KG1 (cell line): ENCODE measurements at regions not wholly inside any gene's neighbourhood (a gene's known extent, or its start where the extent isn't known, plus 50 kb on each side); places are given as distances from the start of the nearest gene placed in this dataset.

Source experiments
- DNase-seq: peaks from one replicate; lab custom pipeline; 2025; lab: John Stamatoyannopoulos, UW

DNA sequence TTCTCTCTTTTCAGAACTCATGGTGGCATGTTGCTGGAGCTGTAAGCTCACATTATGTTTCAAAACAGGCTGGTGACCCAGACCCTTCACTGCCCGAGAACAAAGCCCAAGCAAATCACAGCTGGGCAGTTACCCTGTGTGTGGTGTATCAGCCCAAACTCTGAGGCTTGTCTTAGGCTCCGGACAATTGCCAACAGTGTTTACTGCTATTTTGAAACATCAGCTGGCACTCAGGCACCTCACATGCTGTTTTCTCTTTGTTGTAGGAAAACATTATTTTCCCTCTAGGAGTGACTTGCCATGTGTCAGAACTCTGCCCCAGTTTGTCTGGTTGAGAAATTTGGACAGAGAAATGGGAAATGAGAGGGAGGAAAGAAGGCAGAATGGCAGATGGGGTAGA lies 237.6 kb upstream of the APCDD1 start:
- DNase-seq = no peak

GRCh38 chr18:10217211-10217610 lies 237.2 kb upstream of the APCDD1 start:
- no peak for DNase-seq

DNA sequence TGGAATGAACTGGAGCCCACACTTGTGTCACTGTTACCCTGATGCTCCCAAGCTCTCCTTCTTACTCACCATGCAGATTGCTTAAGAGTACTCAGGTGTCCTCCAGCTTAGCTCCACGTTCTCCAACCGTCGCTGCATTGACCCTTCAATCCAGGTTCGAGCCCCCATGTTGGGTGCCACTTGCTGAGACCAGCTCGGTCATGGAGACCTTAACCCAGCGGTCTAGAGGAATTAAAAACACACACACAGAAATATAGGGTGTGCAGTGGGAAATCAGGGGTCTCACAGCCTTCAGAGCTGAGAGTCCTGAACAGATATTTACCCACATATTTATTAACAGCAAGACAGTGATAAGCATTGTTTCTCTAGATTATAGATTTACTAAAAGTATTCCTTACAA lies 229.1 kb upstream of the APCDD1 start:
- DNase-seq = no peak

DNA sequence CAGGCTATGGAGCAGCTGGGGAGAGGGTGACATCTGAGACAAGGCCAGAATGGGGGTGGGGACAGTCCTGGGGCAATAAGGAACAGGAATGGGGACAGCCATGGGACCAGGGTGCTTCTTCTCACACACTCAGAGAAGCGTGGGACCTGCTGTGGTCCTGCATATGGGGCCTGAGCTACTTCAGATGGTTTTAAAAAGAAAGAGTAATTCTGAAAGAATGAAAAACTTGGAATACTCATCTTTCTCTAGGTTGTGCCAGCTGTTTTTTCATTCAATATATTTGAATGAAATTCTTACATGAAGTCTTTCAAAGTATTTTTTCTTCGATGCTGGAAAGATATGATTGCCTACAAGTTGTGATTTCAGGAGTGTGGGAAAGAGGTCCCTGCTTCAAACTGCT lies 227.5 kb upstream of the APCDD1 start:
- DNase-seq = no peak

GRCh38 chr18:10228326-10228725 lies 226.1 kb upstream of the APCDD1 start:
- DNase-seq = no peak

- DNase-seq = no peak
Measured at GRCh38 chr18:10229458-10229857, 225.0 kb upstream of the APCDD1 start.

DNA sequence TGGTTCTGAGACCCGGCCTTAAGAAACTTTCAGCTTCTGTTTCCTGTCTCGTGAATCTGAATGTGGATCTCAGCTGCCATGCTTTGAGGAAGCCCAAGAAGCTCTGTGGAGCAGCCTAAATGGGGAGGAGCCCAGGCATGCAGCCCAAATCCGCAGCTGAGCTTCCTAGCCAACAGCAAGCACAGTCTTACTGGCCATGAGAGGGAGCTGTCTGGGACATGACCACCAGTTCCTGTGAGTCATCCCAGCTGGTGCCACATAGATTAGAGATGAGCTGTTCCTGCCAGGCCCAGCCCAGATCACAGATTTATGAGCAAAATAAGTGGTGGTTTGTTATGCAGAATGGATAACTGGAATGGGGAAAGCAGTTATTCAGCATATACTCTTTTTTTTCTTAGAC lies 224.4 kb upstream of the APCDD1 start:
- DNase-seq = no peak

- no peak for DNase-seq
Measured at GRCh38 chr18:10231220-10231619, 223.2 kb upstream of the APCDD1 start.

- DNase-seq = no peak
Measured at GRCh38 chr18:10232062-10232461, 222.4 kb upstream of the APCDD1 start.

GRCh38 chr18:10233082-10233875 lies 221.2 kb upstream of the APCDD1 start:
- no peak for DNase-seq

- DNase-seq = no peak
Measured at GRCh38 chr18:10234281-10234680, 220.2 kb upstream of the APCDD1 start.

- DNase-seq = no peak
Measured at GRCh38 chr18:10234912-10235660, 219.3 kb upstream of the APCDD1 start.

- DNase-seq = no peak
Measured at GRCh38 chr18:10235661-10235952, 218.8 kb upstream of the APCDD1 start.

DNA sequence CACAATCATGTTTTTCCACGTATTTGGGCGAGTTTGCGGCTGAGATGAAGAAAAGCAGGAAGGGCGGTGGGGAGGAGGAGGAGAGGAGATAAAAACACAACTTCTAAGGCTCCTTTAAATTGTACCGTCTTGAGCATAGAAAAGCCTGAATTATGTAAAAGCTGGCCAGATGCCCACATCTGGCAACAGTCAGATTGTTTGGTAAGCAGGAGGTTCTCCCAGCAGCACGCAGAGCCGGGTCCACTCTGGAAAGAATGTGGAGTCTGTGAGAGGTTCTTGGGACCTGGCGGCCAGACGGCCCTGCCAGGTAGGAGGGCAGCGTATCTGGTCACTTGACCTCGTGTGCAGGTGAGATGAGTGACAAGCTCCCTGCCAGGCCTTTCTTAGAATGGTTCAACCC lies 215.3 kb upstream of the APCDD1 start:
- no peak for DNase-seq

- no peak for DNase-seq
Measured at GRCh38 chr18:10239991-10240634, 214.3 kb upstream of the APCDD1 start.

- no peak for DNase-seq
Measured at GRCh38 chr18:10240973-10241372, 213.5 kb upstream of the APCDD1 start.

DNA sequence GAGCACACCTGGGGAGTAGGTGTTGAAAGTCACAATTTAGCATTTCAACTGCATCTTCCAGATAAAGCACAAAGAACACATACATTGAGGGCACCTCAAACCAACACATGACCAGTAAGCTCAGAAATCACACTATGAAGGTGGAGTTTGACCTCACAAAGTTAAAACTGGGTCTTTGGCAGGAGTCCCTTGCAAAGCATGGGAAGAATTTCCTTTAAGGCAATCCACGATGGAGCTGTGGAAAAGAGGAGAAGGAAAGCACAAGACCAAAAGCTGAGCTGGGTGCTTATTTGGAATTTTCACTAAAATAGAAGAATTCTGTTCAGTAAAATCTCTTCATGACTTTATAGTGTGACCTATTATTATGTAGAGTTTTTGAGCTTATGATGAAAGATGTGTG lies 212.9 kb upstream of the APCDD1 start:
- no peak for DNase-seq

GRCh38 chr18:10242936-10243680 lies 211.3 kb upstream of the APCDD1 start:
- no peak for DNase-seq

DNA sequence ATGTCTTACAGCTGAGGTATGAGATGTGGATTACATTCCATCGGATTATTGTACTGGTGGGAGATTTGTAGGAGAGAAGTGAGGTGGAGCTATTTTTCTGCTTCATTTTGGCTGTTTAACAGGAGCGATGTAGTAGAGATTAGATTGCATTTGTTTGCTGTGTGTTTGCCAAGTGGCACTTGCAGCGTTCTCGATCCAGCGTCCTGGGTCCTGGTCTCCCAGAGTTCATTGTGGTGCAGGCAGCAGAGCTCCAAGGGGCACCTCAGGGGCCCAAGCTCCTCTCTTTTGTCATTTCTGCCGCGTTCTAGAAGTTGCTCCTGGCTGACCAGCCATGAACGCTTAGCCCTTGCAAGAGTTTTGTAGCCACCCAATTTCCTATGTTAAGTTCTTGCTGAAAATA lies 210.1 kb upstream of the APCDD1 start:
- no peak for DNase-seq

- no peak for DNase-seq
Measured at GRCh38 chr18:10245031-10245845, 209.2 kb upstream of the APCDD1 start.

DNA sequence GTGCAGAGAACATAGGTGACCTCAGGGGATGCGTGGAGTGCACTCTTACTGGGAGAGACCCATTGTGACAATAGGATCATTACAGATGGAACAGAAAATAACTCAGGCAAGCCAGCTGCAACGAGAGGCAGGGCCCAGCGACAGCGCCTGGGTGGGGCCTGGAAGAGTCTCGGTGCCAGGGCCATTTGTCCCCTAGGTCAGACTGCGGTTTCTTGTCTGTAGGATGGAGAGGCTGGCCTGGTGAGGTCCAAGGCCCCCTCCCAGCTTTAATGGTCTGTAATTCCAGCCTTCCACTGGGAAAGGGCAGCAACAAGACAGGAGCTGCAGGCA lies 208.6 kb upstream of the APCDD1 start:
- DNase-seq = no peak
